ENCODE measurements at regions not wholly inside any gene's neighbourhood (a gene's known extent, or its start where the extent isn't known, plus 50 kb on each side); places are given as distances from the start of the nearest gene placed in this dataset.

GRCh38 chr18:45518311-45519155 lies 96.7 kb upstream of the SLC14A2 start:
- TF ChIP-seq CTCF (CRISPR knock-in tag; IDR thresholded peaks at IDR 0.05) (no peak), ZNF558 (CRISPR knock-in tag; IDR thresholded peaks at IDR 0.05; ENCODE audit: borderline replicate concordance) (no peak), RFX5 (IDR thresholded peaks at IDR 0.05; ENCODE audit: low read depth, low read length) (no peak), ZNF274 (CRISPR knock-in tag; IDR thresholded peaks at IDR 0.05) (no peak)
